Retinal pigment epithelial cell (primary cell): ENCODE measurements at regions not wholly inside any gene's neighbourhood (a gene's known extent, or its start where the extent isn't known, plus 50 kb on each side); places are given as distances from the start of the nearest gene placed in this dataset.

ENCODE experiments used
- DNase-seq: peaks from one replicate; pipeline ENCODE4 v3.0.0-alpha.2; 2010; ENCODE audit warnings: low read depth
- H3K4me3 ChIP-seq: 2 replicates; pipeline ENCODE4 v1.5.1; 2011; ENCODE audit warnings: mild to moderate bottlenecking, low read length, control low read depth, moderate library complexity
- TF ChIP-seq, protein P1 (sequence below): conservative IDR thresholded peaks from 2 replicates; pipeline ENCODE4 v1.5.1; 2011; ENCODE audit warnings: low read depth, low read length, control low read depth, inconsistent platforms

- TF ChIP-seq, protein P1, sequence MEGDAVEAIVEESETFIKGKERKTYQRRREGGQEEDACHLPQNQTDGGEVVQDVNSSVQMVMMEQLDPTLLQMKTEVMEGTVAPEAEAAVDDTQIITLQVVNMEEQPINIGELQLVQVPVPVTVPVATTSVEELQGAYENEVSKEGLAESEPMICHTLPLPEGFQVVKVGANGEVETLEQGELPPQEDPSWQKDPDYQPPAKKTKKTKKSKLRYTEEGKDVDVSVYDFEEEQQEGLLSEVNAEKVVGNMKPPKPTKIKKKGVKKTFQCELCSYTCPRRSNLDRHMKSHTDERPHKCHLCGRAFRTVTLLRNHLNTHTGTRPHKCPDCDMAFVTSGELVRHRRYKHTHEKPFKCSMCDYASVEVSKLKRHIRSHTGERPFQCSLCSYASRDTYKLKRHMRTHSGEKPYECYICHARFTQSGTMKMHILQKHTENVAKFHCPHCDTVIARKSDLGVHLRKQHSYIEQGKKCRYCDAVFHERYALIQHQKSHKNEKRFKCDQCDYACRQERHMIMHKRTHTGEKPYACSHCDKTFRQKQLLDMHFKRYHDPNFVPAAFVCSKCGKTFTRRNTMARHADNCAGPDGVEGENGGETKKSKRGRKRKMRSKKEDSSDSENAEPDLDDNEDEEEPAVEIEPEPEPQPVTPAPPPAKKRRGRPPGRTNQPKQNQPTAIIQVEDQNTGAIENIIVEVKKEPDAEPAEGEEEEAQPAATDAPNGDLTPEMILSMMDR = no peak
- no peak for DNase-seq
- H3K4me3 ChIP-seq = no peak overlapping the region
Measured at GRCh38 chr21:35658242-35658641, 402.1 kb downstream of the SETD4 start.

GRCh38 chr21:35652872-35653271, 407.5 kb downstream of the SETD4 start:
- TF ChIP-seq, protein P1 = no peak

GRCh38 chr21:35652196-35652595, 408.1 kb downstream of the SETD4 start:
- TF ChIP-seq, protein P1 = no peak
- DNase-seq = no peak
- no peak overlapping the region for H3K4me3 ChIP-seq

More at GRCh38 chr21:35652872-35653271, 407.5 kb downstream of the SETD4 start:
- no peak overlapping the region for H3K4me3 ChIP-seq
- no peak for DNase-seq

DNA sequence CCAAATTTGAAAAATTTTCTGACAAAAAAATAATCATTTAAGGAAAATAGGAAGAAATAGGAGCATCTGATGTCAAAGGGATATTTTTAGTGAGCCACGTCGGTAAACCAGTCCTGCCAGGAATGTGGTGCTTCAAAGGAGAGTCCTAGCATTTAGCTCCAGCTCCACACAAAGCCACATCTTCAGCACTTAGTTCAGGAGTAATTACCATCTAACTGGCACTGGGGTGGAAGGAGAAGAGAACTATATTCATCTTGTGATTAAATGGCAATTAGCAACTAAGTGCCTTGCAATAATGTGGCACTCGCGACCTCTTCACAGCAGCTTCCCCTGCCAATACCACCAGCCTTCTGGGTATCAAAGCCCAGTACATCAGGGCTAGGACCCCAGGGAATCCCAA, 409.1 kb downstream of the SETD4 start:
- peak; percentile 72 for DNase-seq
- TF ChIP-seq, protein P1 = no peak
- H3K4me3 ChIP-seq = no peak overlapping the region

GRCh38 chr21:35649186-35649585, 411.1 kb downstream of the SETD4 start:
- no peak for DNase-seq
- TF ChIP-seq, protein P1 = no peak
- H3K4me3 ChIP-seq = no peak overlapping the region

DNA sequence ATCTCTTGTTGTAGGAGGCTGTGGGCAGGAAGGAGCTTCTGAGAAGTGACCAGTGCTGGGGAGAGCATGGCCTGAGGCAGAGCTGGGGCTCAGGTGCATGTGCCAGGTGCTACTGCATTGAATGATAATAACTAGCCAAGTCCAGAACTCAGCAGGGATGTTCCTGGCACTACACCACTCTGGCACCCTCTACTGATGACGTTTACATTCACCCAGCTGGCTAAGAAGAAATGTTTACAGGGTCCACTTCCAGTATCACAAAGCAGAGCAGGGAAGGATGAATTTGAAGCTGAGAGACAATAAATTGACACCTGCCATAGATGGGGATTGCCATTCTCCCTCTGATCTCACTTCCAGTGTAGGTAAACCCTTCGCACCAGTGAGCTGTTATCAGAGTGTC, 411.8 kb downstream of the SETD4 start:
- no peak overlapping the region for H3K4me3 ChIP-seq
- DNase-seq = no peak
- TF ChIP-seq, protein P1 = no peak

- no peak for DNase-seq
- TF ChIP-seq, protein P1 = no peak
- no peak overlapping the region for H3K4me3 ChIP-seq
Measured at GRCh38 chr21:35646606-35647005, 413.7 kb downstream of the SETD4 start.
